ENCODE measurements at regions not wholly inside any gene's neighbourhood (a gene's known extent, or its start where the extent isn't known, plus 50 kb on each side); places are given as distances from the start of the nearest gene placed in this dataset.

DNA sequence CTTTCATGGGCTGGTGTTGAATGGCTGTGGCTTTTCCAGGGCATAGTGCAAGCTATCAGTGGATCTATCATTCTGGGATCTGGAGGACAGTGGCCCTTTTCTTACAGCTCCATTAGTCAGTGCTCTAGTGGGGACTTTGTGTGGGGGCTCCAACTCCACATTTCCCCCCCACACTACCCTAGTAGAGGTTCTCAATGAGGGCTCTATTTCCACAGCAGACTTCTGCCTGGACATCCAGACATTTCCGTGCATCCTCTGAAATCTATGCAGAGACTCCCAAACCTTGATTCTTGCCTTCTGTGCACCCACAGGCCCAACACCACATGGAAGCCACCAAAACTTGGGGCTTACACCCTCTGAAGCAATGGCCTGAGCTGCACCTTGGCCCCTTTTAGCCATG, 208.3 kb upstream of the MKLN1 start:
- Histone ChIP-seq H3K27me3 (no peaks in the 10 kb centered on the region), H3K36me3 (no peaks in the 10 kb centered on the region), H3K9me3 (peaks cover 0 to 8% (median 0%) of the 10 kb centered on the region in 4 donors), H3K4me1 (no peaks in the 10 kb centered on the region), H3K27ac (replicated peaks in 1 of 4) (no peak overlapping the region), H3K4me3 (no peak overlapping the region)
- 100% methylated on average over 1 of the region's 1 CpG for WGBS
- TF ChIP-seq EP300 (IDR thresholded peaks at IDR 0.05) (no peak), POLR2A (IDR thresholded peaks at IDR 0.05; ENCODE audit: low read depth) (no peak), POLR2AphosphoS5 (IDR thresholded peaks at IDR 0.05) (no peak)
- TF ChIP-seq, protein P1, sequence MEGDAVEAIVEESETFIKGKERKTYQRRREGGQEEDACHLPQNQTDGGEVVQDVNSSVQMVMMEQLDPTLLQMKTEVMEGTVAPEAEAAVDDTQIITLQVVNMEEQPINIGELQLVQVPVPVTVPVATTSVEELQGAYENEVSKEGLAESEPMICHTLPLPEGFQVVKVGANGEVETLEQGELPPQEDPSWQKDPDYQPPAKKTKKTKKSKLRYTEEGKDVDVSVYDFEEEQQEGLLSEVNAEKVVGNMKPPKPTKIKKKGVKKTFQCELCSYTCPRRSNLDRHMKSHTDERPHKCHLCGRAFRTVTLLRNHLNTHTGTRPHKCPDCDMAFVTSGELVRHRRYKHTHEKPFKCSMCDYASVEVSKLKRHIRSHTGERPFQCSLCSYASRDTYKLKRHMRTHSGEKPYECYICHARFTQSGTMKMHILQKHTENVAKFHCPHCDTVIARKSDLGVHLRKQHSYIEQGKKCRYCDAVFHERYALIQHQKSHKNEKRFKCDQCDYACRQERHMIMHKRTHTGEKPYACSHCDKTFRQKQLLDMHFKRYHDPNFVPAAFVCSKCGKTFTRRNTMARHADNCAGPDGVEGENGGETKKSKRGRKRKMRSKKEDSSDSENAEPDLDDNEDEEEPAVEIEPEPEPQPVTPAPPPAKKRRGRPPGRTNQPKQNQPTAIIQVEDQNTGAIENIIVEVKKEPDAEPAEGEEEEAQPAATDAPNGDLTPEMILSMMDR (IDR thresholded peaks at IDR 0.05): no peak
- DNase-seq (ENCODE audit: extremely low spot score): no peak
- intact Hi-C loops (cut with DNase I): no loop called here

DNA sequence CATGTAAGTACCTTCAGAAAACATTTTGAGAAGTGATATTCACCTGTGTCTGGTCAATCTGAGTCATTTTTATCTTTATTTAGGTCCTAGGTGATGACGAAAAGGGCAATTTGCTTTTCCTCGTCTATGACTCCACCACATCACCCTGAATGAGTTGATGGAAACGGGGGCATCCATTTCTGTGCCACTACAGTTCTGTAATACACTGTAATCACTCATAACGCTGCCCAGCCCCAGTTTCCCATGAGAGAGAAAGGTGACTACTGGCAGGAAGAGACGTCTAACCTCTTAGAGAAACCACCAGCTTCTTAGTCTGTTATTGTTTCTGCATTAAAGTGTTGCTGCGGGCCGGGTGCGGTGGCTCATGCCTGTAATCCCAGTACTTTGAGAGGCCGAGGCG, 205.3 kb upstream of the MKLN1 start:
- Histone ChIP-seq H3K4me3 (no peak overlapping the region), H3K9me3 (peaks cover 0 to 8% (median 0%) of the 10 kb centered on the region in 4 donors), H3K27ac (replicated peaks in 1 of 4) (no peak overlapping the region), H3K4me1 (no peaks in the 10 kb centered on the region), H3K36me3 (no peaks in the 10 kb centered on the region), H3K27me3 (no peaks in the 10 kb centered on the region)
- intact Hi-C loops (cut with DNase I): no loop called here
- WGBS: 90% methylated on average over 10 of the region's 10 CpGs
- TF ChIP-seq, protein P1 (IDR thresholded peaks at IDR 0.05): no peak
- TF ChIP-seq POLR2A (IDR thresholded peaks at IDR 0.05; ENCODE audit: low read depth) (no peak), EP300 (IDR thresholded peaks at IDR 0.05) (no peak)
- DNase-seq (ENCODE audit: extremely low spot score): no peak

DNA sequence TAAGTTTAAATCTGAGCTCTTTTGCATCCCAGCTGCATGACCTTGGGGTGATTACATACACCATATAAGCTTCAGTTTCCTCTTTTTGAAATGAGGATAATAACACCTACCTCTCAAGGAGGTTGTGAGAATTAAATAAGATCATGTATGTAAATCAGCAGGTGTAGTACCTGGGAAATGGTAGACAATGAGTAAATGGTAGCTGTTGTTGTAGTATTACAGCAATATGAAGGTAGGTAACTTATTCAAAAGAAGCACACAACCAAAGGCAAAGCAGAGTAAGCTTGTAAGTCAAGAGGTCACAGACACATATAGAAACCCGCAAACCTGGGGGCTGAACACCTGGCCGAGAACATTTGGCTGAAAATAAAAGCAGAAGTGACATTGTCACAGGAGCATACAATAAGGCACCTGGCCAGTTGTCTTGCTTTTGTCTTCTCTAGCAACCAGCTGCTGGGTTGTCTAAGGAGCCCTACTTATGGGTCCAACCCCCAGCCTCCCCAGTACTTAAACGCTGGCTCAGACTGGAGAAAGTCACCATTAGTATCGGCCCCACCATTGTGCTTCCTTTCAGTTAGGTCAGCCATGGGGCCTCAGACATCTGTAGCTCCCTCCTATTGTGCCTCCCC, 203.6 kb upstream of the MKLN1 start:
- intact Hi-C loops (cut with DNase I): no loop called here
- H3K36me3 ChIP-seq: no peaks in the 10 kb centered on the region
- WGBS: 94% methylated on average over 4 of the region's 4 CpGs
- no peak overlapping the region for H3K27ac ChIP-seq (replicated peaks in 1 of 4)
- DNase-seq (ENCODE audit: extremely low spot score): no peak
- peaks cover 0 to 7% (median 0%) of the 10 kb centered on the region in 4 donors for H3K9me3 ChIP-seq
- TF ChIP-seq, protein P1 (IDR thresholded peaks at IDR 0.05): no peak
- no peak for TF ChIP-seq EP300 (IDR thresholded peaks at IDR 0.05)
- no peak overlapping the region for H3K4me3 ChIP-seq
- no peaks in the 10 kb centered on the region for H3K4me1 ChIP-seq
- no peaks in the 10 kb centered on the region for H3K27me3 ChIP-seq

DNA sequence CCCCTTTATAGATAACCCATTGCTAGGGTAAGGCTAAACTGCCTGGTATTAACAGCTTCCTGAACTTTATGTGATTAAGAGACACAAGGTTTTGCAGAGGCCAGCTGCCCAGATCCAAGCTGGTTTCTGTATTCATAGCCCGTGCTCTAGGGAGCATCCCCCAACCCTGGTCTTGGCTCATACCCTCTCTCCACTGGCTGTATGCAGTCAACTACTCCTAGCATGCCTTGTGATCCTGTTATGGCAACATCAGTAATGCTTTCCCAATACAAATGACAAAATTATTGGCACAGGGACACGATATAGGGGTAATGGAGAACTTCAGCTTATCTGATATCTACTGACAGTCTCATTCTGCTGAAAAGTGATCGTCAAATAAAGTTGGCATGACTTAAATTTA, 202.8 kb upstream of the MKLN1 start:
- H3K27me3 ChIP-seq: no peaks in the 10 kb centered on the region
- H3K4me1 ChIP-seq: no peaks in the 10 kb centered on the region
- no peak overlapping the region for H3K4me3 ChIP-seq
- no peaks in the 10 kb centered on the region for H3K9me3 ChIP-seq
- H3K36me3 ChIP-seq: no peaks in the 10 kb centered on the region
- intact Hi-C loops (cut with DNase I): no loop called here
- DNase-seq (ENCODE audit: extremely low spot score): no peak
- no peak for TF ChIP-seq POLR2AphosphoS5 (IDR thresholded peaks at IDR 0.05)
- TF ChIP-seq POLR2A (IDR thresholded peaks at IDR 0.05; ENCODE audit: low read depth): no peak
- TF ChIP-seq, protein P1 (IDR thresholded peaks at IDR 0.05): no peak
- TF ChIP-seq EP300 (IDR thresholded peaks at IDR 0.05): no peak
- WGBS: 77% methylated on average over 3 of the region's 3 CpGs
- H3K27ac ChIP-seq (replicated peaks in 1 of 4): no peak overlapping the region

DNA sequence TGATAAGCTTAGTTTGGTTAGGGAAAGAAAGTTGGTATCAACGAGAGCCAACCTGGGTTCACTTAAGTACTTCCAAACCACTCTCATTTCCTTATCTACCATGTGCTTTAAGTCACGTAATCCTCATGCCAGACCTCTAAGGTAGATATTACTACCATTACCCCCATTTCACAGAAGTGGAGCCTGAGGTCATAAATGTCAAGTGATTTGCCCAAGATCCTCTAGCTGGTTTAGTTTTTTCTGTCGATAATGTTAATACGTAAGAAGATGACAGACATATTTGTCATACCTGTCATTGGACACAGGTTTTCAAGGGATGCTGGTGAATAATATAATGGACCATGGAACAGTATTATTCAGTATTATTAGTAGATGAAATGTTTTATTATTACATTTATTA, 197.4 kb upstream of the MKLN1 start:
- Histone ChIP-seq H3K4me3 (no peak overlapping the region), H3K4me1 (no peaks in the 10 kb centered on the region), H3K27me3 (no peaks in the 10 kb centered on the region), H3K36me3 (no peaks in the 10 kb centered on the region), H3K27ac (replicated peaks in 1 of 4) (no peak overlapping the region), H3K9me3 (no peaks in the 10 kb centered on the region)
- 91% methylated on average over 4 of the region's 4 CpGs for WGBS
- DNase-seq (ENCODE audit: extremely low spot score): no peak
- TF ChIP-seq POLR2A (IDR thresholded peaks at IDR 0.05; ENCODE audit: low read depth) (no peak), POLR2AphosphoS5 (IDR thresholded peaks at IDR 0.05) (no peak), EP300 (IDR thresholded peaks at IDR 0.05) (no peak)
- TF ChIP-seq, protein P1 (IDR thresholded peaks at IDR 0.05): no peak
- intact Hi-C loops (cut with DNase I): no loop called here

Measured in esophagus muscularis mucosa (tissue), 4 donors.